Mesodermal cell (in vitro differentiated cells): ENCODE measurements at regions not wholly inside any gene's neighbourhood (a gene's known extent, or its start where the extent isn't known, plus 50 kb on each side); places are given as distances from the start of the nearest gene placed in this dataset.

Source experiments
- H3K27ac ChIP-seq: 2 replicates; pipeline ENCODE4 v1.7.0; 2013; ENCODE audit warnings: mild to moderate bottlenecking, low read depth, low read length, moderate library complexity; ENCODE audit not compliant: severe bottlenecking
- H3K36me3 ChIP-seq: 2 replicates; pipeline ENCODE4 v1.7.1; 2013; ENCODE audit warnings: mild to moderate bottlenecking, low read length, moderate library complexity; ENCODE audit not compliant: control insufficient read depth, insufficient read depth
- H3K4me1 ChIP-seq: one replicate; pipeline ENCODE4 v1.7.1; 2013; ENCODE audit warnings: mild to moderate bottlenecking, low read length; ENCODE audit not compliant: insufficient read depth, control insufficient read depth, poor library complexity, severe bottlenecking
- H3K4me3 ChIP-seq: 2 replicates; pipeline ENCODE4 v1.7.0; 2013; ENCODE audit warnings: low read length, control low read depth, mild to moderate bottlenecking; ENCODE audit not compliant: insufficient read depth, poor library complexity, severe bottlenecking; ENCODE audit errors: extremely low read depth
- H3K9me3 ChIP-seq: 2 replicates; pipeline ENCODE4 v1.7.1; 2013; ENCODE audit warnings: mild to moderate bottlenecking, low read length, moderate library complexity; ENCODE audit not compliant: control insufficient read depth
- WGBS, 2 experiments: methylation state at CpG; one replicate each; pipeline ENCODE4 v1.1.5; 2013; ENCODE audit warnings: missing lambda C conversion rate in 2 of 2; ENCODE audit not compliant: insufficient coverage in 2 of 2; 5-methylcytosine and 5-hydroxymethylcytosine counted together

GRCh38 chr4:159035570-159035969 is 67.3 kb upstream of the RAPGEF2 start:
- Histone ChIP-seq H3K4me3 (no peak overlapping the region), H3K4me1 (no peaks in the 10 kb centered on the region), H3K36me3 (no peaks in the 10 kb centered on the region), H3K27ac (no peak overlapping the region), H3K9me3 (no peaks in the 10 kb centered on the region)
- WGBS, 2 experiments: no CpG with 5 or more reads among the region's 1 CpG

GRCh38 chr4:159038536-159038935 is 64.3 kb upstream of the RAPGEF2 start:
- no peak overlapping the region for H3K27ac ChIP-seq
- H3K4me1 ChIP-seq: no peaks in the 10 kb centered on the region
- H3K36me3 ChIP-seq: no peaks in the 10 kb centered on the region
- H3K4me3 ChIP-seq: no peak overlapping the region
- H3K9me3 ChIP-seq: no peaks in the 10 kb centered on the region
- WGBS, 2 experiments: 92 to 100% methylated on average over 3 of the region's 3 CpGs

GRCh38 chr4:159041054-159042034 is 61.5 kb upstream of the RAPGEF2 start:
- no peak overlapping the region for H3K4me3 ChIP-seq
- no peaks in the 10 kb centered on the region for H3K9me3 ChIP-seq
- WGBS, 2 experiments: 100% methylated on average over 2 of the region's 6 CpGs
- no peak overlapping the region for H3K27ac ChIP-seq
- H3K36me3 ChIP-seq: no peaks in the 10 kb centered on the region
- no peaks in the 10 kb centered on the region for H3K4me1 ChIP-seq

- Histone ChIP-seq H3K9me3 (no peaks in the 10 kb centered on the region), H3K4me3 (no peak overlapping the region), H3K27ac (no peak overlapping the region), H3K4me1 (no peaks in the 10 kb centered on the region), H3K36me3 (no peaks in the 10 kb centered on the region)
- 89 to 95% methylated on average over 5 of the region's 5 CpGs for WGBS, 2 experiments
Observed at GRCh38 chr4:159042097-159042605, 60.7 kb upstream of the RAPGEF2 start.

- peaks cover 6% of the 10 kb centered on the region for H3K4me1 ChIP-seq
- no peaks in the 10 kb centered on the region for H3K9me3 ChIP-seq
- no peak overlapping the region for H3K4me3 ChIP-seq
- no peaks in the 10 kb centered on the region for H3K36me3 ChIP-seq
- WGBS, 2 experiments: 89 to 90% methylated on average over 3 to 4 of the region's 4 CpGs
- H3K27ac ChIP-seq: no peak overlapping the region
Observed at GRCh38 chr4:159042868-159043267, 60.0 kb upstream of the RAPGEF2 start.

DNA sequence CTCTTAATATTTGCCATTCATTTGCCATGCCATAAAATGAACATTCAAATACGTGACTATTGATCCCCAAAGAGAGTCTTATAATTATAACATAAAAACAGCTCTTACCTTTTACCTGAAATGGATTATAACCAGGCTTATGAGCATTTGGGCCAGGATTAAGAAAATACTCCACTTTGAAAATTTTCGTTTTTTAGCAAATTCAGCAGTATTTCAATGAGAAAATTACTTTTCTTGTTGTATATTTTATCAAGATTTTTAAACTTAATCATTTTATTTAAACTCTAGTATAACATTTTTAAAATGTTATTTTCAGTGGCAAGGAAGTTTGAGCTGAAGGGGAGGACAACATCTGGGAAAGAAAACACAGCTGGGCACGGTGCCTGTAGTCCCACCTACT is 59.0 kb upstream of the RAPGEF2 start:
- Histone ChIP-seq H3K9me3 (no peaks in the 10 kb centered on the region), H3K4me1 (peaks cover 10% of the 10 kb centered on the region), H3K36me3 (no peaks in the 10 kb centered on the region), H3K27ac (no peak overlapping the region), H3K4me3 (no peak overlapping the region)
- WGBS, 2 experiments: 80 to 90% methylated on average over 1 of the region's 3 CpGs

DNA sequence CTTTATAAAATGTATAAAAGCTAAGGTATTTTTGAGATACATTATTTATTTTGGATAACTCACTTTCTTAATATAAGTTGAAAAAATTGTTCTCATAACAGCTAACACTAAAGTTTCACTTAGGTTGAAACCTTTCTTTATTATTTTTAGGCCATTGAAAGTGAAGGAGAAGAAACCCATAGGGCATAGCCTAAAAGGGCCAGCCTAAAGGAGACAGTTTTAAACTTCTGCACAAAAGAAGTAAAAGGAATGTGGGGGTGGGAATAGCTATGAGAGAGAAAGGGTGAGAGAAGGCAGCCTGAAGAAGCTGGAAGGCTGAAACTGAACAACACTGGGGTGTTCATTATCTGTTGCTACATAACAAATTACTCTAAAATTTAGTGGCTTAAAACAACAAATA is 57.6 kb upstream of the RAPGEF2 start:
- peaks cover 10% of the 10 kb centered on the region for H3K4me1 ChIP-seq
- H3K9me3 ChIP-seq: no peaks in the 10 kb centered on the region
- no peak overlapping the region for H3K4me3 ChIP-seq
- no peak overlapping the region for H3K27ac ChIP-seq
- no peaks in the 10 kb centered on the region for H3K36me3 ChIP-seq

- no peak overlapping the region for H3K27ac ChIP-seq
- no peak overlapping the region for H3K4me3 ChIP-seq
- WGBS, 2 experiments: 86 to 93% methylated on average over 1 to 4 of the region's 6 CpGs
- H3K4me1 ChIP-seq: peaks cover 12% of the 10 kb centered on the region
- no peaks in the 10 kb centered on the region for H3K36me3 ChIP-seq
- no peaks in the 10 kb centered on the region for H3K9me3 ChIP-seq
Observed at GRCh38 chr4:159046683-159047082, 56.2 kb upstream of the RAPGEF2 start.

- H3K36me3 ChIP-seq: no peaks in the 10 kb centered on the region
- H3K27ac ChIP-seq: peak overlapping the region; percentile 36
- peaks cover 18% of the 10 kb centered on the region for H3K4me1 ChIP-seq
- no peak overlapping the region for H3K4me3 ChIP-seq
- H3K9me3 ChIP-seq: no peaks in the 10 kb centered on the region
- WGBS, 2 experiments: 86 to 92% methylated on average over 3 to 6 of the region's 7 CpGs
Observed at GRCh38 chr4:159047478-159048165, 55.3 kb upstream of the RAPGEF2 start.

DNA sequence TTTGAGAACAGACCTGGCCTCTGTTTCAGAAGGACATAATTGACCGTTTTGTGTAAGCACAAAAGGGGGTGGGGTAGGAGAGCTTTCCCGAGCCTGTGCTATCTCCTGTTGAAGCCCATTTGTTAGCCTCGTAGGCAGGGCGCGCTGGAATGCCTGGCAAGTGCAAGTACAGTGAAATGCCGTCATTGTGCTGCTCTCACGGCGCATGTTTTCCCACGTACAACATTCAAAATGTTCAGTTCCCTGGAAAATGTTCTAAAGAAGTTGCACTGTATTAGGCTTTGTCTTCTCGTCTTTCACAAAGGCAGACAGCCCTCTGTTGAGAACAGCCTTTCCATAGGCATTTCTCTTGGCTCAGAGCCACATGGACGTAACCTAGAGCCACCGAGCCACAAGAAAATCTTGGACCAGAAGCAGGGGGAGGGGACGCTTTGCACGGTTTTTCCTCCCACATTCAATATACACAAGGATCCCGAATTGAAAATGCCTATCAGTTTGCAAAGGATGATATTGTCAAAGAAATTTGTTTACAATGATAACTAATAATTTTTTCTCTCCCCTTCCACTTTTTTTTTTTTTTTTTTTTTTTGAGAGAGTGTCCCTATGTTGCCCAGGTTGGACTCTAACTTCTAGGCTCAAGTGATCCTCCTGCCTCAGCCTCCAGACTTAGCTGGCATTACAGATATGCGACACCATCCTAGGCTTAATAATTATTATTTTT is 54.6 kb upstream of the RAPGEF2 start:
- WGBS, 2 experiments: 73 to 79% methylated on average over 11 to 12 of the region's 16 CpGs
- Histone ChIP-seq H3K4me3 (no peak overlapping the region), H3K27ac (peak overlapping the region; percentile 36)

More for the DNA sequence above, 54.6 kb upstream of the RAPGEF2 start:
- H3K4me1 ChIP-seq: peaks cover 18% of the 10 kb centered on the region
- no peaks in the 10 kb centered on the region for H3K9me3 ChIP-seq
- H3K36me3 ChIP-seq: no peaks in the 10 kb centered on the region
